NCI-H1092 (cell line): ENCODE measurements at regions not wholly inside any gene's neighbourhood (a gene's known extent, or its start where the extent isn't known, plus 50 kb on each side); places are given as distances from the start of the nearest gene placed in this dataset.
"Not testable (repeated sequence)": the region's sequence is repeated elsewhere in the genome, so short reads cannot be mapped to it uniquely, and the experiment has no call there.

Experiments
- DNase-seq: peaks from one replicate; lab custom pipeline; 2025; lab: John Stamatoyannopoulos, UW

DNA sequence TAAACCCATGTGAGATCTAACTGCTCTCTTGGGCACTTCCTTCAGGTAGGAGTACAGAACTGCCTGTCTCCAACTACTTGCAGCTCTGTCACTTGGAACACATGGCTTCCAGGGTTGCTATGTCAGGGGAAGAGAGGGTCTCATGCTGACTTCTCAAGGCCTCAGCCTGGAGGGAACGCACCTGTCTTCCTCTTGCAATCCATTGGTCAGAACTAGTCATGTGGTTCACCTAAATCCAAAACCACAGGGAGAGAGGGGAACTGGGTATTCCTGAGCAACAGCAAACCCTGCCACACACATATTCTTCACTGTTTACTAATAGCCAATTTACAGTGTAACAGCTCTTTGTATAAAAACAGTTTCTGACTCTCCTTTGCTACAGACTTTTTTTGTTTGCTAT, 206.1 kb downstream of the KCNJ2 start:
- no peak for DNase-seq

DNA sequence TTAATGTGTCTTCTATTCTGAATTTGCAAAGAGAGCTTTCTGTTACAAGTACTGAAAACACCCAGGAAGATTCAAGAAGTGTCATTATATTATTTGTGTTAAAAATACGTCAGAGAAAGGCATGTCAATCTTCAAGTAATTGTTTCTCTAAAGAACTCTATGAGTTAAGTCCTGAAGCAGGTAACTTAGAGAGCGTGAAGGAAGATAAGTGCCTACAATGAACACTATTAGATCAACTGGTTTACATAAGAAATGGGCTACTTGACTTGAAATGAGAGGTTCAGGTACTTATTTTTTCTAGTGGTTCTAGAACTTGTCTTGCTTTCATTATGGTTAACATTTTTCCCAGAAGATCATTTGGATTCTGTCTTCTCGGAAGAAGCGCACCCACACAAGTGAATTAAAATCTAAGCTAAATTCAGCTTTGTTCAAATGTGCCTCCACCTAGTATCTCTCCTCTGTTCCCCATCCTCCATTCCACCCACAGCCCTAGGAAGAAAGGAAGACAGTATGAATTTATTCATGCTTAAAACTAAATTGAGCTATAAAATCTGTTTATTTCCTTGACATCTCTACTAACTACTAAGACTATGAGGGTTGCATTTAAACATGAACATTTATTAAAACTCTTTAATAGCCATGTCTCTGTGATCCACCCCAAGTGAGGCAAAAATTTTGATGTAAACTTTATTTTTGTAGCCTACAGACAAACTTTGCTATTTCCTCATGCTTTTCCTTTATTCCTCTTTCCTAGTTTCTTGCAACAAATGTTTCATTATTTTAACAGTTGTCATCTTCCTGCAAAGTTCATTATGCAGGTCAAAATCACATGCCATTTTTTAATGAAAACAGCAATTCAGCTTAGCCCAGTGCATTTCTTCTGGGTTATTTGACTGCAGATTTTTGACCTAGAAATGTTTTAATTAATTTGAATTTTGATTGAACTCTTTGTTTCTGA, 206.8 kb downstream of the KCNJ2 start:
- no peak for DNase-seq

GRCh38 chr17:70377654-70378053, 208.3 kb downstream of the KCNJ2 start:
- no peak for DNase-seq

GRCh38 chr17:70378076-70378475, 208.7 kb downstream of the KCNJ2 start:
- no peak for DNase-seq

DNA sequence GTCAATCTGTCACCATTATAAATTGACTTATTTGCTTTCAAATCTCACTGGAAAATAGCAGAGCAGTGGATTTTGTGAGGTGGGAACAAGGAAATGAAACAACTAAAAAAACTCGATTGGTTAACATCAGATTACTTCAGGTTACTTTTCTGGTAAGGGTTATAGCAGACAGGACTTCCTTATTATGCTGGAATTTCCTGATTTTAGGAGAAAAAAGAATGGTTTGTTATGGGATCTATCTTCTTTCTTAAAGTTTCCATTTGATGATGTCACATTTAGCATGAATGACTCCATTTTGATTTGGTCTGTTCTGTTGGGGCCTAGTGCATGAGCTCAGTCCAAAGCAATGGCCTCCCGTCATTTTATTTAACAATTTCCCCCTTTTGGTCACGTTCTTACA, 210.6 kb downstream of the KCNJ2 start:
- DNase-seq, result no peak

DNA sequence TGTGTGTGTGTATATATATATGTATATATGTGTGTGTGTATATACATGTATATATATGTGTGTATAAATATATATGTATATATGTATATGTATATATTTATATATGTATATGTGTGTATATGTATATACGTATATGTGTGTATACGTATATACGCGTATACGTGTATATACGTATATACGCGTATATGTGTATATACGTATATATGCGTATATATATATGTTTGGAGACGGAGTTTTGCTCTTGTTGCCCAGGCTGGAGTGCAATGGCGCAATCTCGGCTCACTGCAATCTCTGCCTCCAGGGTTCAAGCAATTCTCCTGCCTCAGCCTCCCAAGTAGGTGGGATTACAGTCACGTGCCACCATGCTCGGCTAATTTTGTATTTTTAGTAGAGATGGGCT, 212.6 kb downstream of the KCNJ2 start:
- DNase-seq, result not testable (repeated sequence)

DNA sequence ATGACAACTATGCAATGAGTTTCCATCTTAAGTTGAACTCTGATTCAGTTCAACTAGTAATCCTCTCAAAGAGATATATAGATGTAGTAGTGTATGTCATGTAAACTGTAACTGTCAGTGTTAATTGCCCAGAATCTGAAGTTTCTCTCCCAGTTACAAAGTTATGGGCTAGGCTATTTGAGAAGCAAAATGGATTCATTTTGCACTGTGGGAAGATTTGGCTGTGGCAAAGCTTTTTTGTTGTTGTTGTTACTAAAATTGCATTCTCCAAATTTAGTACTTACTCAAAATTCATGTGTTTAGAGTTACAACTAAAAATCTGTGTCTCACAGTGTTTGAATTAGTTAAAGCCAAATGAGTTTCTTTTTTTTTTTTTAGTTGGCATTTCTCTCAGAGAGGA, 219.0 kb downstream of the KCNJ2 start:
- no peak for DNase-seq

GRCh38 chr17:70389232-70389757, 220.0 kb downstream of the KCNJ2 start:
- not testable (repeated sequence) for DNase-seq

- DNase-seq, result no peak
Measured at GRCh38 chr17:70390049-70390448, 220.7 kb downstream of the KCNJ2 start.

- no peak for DNase-seq
Measured at GRCh38 chr17:70394473-70395232, 225.3 kb downstream of the KCNJ2 start.

DNA sequence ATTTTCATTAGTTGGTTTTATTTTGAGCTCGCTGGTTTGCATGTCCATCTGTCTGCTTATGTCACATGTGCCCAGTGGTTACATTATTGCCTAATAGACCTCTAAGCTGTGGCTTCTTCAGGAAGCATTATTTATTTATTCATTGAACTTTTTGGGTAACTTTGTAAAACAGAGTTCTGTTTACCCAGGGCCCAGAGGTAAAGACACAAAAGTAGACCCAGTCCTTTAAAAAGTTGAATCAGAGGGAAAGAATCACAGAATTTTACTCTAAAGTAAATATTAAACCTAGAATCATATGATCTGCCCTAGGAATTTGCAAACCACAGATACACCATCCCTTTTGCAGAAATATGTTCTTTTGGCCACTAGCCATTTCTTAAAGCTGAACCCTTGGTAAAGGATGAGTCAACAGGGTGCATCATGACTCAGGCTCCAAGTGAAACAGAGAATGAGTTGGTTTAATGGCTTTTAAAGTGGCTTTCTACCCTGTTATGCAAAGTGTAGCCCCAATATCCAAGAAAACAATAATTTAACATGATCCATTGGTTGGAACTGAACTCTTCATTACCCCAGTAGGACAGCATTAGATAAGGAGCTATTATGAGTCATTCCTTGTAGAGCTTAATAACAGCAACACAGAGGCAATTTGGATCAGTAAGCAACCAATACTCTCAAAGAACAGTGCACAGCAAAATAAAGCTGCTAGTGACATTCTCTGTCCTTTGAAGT, 236.3 kb downstream of the KCNJ2 start:
- no peak for DNase-seq

DNA sequence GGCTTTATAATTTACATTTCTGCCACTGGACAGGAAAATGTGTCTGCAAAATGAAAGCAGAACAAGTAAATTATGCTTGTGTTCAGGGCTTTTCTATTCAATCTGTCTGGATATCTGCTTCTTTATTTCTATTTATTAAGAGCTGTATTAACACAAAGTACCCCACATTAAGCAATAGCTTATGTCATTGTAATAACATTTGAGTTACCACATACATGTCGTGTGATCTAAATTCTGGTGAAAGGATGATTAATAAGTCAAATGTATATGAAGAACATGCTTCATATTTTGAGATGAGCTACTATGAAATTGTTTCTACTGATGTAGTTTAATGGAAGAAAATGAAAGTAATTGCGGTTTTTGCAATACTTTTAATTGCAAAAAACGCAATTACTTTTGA, 238.2 kb downstream of the KCNJ2 start:
- no peak for DNase-seq

DNA sequence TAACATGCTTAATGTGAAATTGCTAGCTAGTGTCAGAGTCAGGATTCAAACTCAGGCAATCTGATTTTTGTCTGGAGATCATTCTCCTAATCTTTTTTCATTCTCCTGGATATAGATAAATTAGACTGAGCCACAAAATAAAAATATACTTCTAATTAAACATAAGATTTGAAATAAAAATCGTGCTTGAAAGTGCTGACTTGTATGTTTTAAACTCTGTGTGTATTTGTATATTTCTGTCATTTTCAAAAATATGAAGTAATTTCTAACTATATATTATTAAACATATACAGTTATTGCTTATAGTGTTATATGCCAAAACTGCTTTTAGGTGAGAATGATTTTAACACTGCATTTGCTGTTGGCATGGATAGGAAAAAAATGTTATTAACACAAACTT, 239.4 kb downstream of the KCNJ2 start:
- no peak for DNase-seq

- no peak for DNase-seq
Measured at GRCh38 chr17:70414300-70414699, 245.0 kb downstream of the KCNJ2 start.

- no peak for DNase-seq
Measured at GRCh38 chr17:70420861-70421445, 251.6 kb downstream of the KCNJ2 start.

DNA sequence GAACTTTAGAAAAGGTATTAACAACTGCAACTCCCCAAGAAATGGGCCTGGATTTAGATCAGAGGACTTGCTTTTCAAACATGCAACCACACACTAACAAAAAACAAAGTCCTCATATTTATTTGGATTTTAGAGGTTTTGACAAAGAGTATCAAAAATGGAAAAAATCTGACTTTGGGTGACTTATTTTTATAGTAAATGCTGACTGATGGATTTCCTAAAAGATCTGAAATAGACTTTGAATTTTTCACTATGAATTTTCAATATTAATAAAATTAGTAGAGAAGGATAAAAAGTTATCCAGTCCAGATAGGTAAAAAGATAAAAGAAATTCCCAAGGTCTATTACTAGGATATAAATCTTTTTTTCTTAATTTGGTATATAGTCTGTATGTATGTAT, 253.5 kb downstream of the KCNJ2 start:
- DNase-seq, result no peak

- no peak for DNase-seq
Measured at GRCh38 chr17:70423562-70423961, 254.2 kb downstream of the KCNJ2 start.

DNA sequence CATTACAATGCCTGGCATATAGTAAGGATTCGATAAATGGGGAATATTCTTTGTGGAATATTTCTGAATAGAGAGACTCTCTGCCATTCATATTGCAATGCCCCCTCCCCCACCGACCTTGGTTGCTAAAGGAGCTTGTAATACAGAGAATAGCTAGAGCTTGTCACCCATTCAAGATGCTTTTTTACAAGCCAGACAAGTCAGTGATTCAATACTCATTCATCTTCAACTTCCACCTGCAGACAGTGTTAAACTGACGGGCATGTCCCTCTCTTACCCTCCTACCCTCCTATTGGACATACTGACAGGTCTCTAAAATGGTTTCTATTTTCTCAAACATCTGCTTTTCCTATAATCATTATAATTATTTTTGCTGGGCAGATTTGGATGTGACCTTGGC, 257.4 kb downstream of the KCNJ2 start:
- DNase-seq, result no peak

DNA sequence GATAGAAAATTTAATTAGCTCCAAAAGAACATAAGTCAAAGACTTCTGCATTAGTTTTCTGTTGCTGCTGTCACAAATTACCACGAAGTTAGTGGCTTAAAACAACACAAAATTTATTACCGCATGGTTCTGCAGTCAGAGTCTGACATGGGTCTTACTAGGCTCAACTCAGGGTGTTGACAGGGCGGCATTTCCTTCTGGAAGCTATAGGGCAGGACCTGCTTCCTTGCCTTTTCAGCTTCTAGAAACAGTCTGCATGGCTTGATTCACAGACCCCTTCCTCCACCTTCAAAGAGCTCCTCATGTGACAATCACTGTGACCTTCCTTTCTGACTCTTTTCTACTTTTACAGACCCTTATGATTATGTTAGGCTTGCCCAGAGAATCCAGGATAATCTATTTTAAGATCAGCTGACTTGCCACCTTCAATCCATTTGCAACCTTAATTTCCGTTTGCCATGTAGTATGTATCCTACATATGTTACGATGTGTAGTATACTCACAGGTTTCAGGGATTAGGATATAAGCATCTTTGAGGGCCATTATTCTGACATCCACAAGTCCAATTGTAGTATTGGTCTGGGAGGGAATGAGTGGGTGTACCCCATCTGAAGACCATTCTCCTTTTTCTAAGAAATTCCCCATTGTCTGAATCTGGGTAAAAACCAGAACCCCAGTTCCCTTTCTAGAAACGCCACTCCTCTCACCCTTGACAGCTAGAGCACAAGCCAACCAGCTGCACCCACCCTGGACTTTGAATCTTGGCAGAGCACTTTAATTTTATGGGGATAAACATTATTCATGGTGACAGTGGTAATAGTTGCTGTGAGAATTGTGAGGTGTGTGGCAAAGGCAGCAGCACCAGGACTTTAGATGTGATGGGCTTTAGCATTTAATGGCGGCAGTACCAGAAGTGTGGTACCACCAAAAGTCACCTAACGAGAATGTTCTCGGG, 265.5 kb downstream of the KCNJ2 start:
- DNase-seq, result no peak

GRCh38 chr17:70437656-70438055, 268.3 kb downstream of the KCNJ2 start:
- DNase-seq, result no peak

DNA sequence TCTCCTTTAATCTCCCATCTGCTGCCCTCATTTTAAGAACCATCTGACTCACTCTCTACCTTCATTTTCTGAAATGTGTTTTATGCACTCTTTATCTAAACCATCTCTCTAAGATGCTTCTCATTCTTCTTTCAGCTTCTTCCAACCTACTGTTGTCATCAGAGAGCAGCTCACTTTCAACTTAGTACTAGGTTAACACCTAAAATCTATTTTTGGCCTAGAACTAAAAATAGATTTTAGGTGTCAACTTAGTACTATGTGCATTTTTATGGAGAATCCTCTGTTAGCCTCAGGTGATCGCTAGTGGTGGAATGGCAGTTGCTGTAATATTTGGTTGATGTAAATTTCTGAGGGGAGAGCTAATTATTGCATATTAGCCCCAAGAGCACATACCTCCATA, 277.1 kb downstream of the KCNJ2 start:
- DNase-seq, result no peak
